ENCODE measurements at regions not wholly inside any gene's neighbourhood (a gene's known extent, or its start where the extent isn't known, plus 50 kb on each side); places are given as distances from the start of the nearest gene placed in this dataset.
A peak's percentile ranks its signal among the peaks of the same experiment; 100 is the strongest.

- no peaks in the 10 kb centered on the region for H3K36me3 ChIP-seq
- no peak for TF ChIP-seq CTCF (IDR thresholded peaks at IDR 0.05)
- no peak overlapping the region for H3K4me3 ChIP-seq
- intact Hi-C loops (cut with DNase I) = no loop called here
- H3K27ac ChIP-seq = no peak overlapping the region
- ATAC-seq = no peak
- no peaks in the 10 kb centered on the region for H3K9me3 ChIP-seq
- no peak for DNase-seq
- H3K4me1 ChIP-seq = no peaks in the 10 kb centered on the region
- H3K27me3 ChIP-seq = no peaks in the 10 kb centered on the region
Observed at GRCh38 chr16:56022818-56023217, 147.6 kb upstream of the CES5A start.

- ATAC-seq (no peak), DNase-seq (no peak)
- intact Hi-C loops (cut with DNase I) = no loop called here
- Histone ChIP-seq H3K27ac (no peak overlapping the region), H3K27me3 (no peaks in the 10 kb centered on the region), H3K4me1 (no peaks in the 10 kb centered on the region), H3K9me3 (no peaks in the 10 kb centered on the region), H3K4me3 (no peak overlapping the region), H3K36me3 (no peaks in the 10 kb centered on the region)
- TF ChIP-seq CTCF (IDR thresholded peaks at IDR 0.05) = no peak
Observed at GRCh38 chr16:56019274-56019673, 144.1 kb upstream of the CES5A start.

DNA sequence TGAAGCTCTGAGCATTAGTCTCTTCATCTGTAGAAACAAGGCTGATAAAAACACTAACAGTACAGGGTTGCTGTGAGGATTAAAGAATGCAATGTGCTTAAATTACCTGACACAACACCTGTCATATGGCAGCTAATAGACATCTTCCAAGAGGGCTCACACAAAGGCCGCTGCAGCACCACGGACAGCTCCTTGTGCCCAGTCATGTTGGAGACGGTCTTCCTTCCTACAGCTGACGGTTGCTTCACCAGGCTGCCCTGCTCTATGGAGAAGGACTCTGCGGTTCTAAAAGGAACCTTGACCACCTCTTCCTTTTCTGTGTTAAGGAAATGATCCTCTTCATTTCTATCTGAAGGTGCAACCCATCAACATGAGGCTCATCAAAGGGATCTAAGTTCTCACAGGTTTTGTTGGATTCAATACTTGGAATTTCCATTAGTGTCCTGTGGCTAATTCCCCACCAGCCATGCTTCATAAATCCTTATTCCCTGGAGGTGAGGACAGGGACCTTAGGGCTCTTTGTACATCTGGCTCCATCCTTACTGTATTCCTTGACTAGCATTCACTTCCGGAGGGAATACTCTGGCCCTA is 138.9 kb upstream of the CES5A start:
- no peak overlapping the region for H3K4me3 ChIP-seq
- H3K9me3 ChIP-seq = no peaks in the 10 kb centered on the region
- H3K36me3 ChIP-seq = no peaks in the 10 kb centered on the region
- no peaks in the 10 kb centered on the region for H3K4me1 ChIP-seq
- no peak for TF ChIP-seq CTCF (IDR thresholded peaks at IDR 0.05)
- intact Hi-C loops (cut with DNase I) = no loop called here
- DNase-seq (peak; percentile 49 to 75 (median 59)), ATAC-seq (peak; percentile 81)
- H3K27ac ChIP-seq = no peak overlapping the region
- H3K27me3 ChIP-seq = no peaks in the 10 kb centered on the region

- no peak for TF ChIP-seq CTCF (IDR thresholded peaks at IDR 0.05)
- ATAC-seq (no peak), DNase-seq (no peak)
- no peak overlapping the region for H3K27ac ChIP-seq
- no peaks in the 10 kb centered on the region for H3K27me3 ChIP-seq
- H3K4me3 ChIP-seq = no peak overlapping the region
- no peaks in the 10 kb centered on the region for H3K9me3 ChIP-seq
- intact Hi-C loops (cut with DNase I) = no loop called here
- H3K36me3 ChIP-seq = no peaks in the 10 kb centered on the region
- no peaks in the 10 kb centered on the region for H3K4me1 ChIP-seq
Observed at GRCh38 chr16:56012482-56012811, 137.3 kb upstream of the CES5A start.

- DNase-seq = no peak
- no peak for TF ChIP-seq CTCF (IDR thresholded peaks at IDR 0.05)
- intact Hi-C loops (cut with DNase I) = no loop called here
- no peaks in the 10 kb centered on the region for H3K36me3 ChIP-seq
- H3K27ac ChIP-seq = no peak overlapping the region
- H3K4me1 ChIP-seq = no peaks in the 10 kb centered on the region
- ATAC-seq = no peak
- no peak overlapping the region for H3K4me3 ChIP-seq
- no peaks in the 10 kb centered on the region for H3K9me3 ChIP-seq
- no peaks in the 10 kb centered on the region for H3K27me3 ChIP-seq
Observed at GRCh38 chr16:56011808-56012481, 136.8 kb upstream of the CES5A start.

Measured in left lung (tissue), 4 donors.